HG03135 (cell line): ENCODE measurements at regions not wholly inside any gene's neighbourhood (a gene's known extent, or its start where the extent isn't known, plus 50 kb on each side); places are given as distances from the start of the nearest gene placed in this dataset.
"Not testable (repeated sequence)": the region's sequence is repeated elsewhere in the genome, so short reads cannot be mapped to it uniquely, and the experiment has no call there.

Source experiments
- ATAC-seq: cut with Tn5 transposase; IDR thresholded peaks from one replicate; pipeline ENCODE4 v1.9.1; 2021; ENCODE audit warnings: mild to moderate bottlenecking, moderate library complexity; ENCODE audit not compliant: unreplicated experiment

- ATAC-seq: no peak
Observed at GRCh38 chr2:175872721-175873120, 129.3 kb downstream of the LNPK start.

- ATAC-seq: no peak
Observed at GRCh38 chr2:175872005-175872348, 130.1 kb downstream of the LNPK start.

DNA sequence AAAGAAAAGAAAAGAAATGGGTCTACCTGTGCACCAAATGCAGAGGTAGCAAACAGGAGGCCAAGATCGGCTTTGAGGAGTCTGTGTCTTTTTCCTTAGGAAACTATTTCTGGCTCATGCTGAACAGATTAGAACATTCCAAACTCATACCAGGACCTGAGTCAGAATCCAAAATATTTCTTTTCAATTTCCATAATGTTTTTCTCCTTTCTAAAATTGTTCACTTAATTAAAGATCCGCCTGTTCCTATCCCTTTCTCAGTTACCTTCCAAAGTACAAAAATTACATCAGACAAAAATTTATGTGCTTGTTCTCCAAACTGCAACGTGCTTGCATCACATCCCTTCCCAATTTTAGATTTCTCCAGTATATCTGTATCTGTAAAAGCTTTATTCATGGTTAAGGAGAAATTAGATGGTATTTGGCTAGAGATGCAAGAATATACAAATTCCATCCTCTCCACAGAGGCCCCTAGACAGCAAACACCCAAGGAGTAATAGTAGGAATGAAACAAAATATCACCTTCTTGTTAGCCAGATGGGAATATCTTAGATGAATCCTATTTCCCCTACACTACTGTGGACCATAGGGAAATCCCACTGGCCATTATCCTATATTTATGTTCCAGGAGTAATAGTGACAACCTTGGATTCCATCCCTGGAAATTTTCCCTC, 130.6 kb downstream of the LNPK start:
- ATAC-seq: no peak

GRCh38 chr2:175865716-175866115, 136.4 kb downstream of the LNPK start:
- ATAC-seq: no peak

GRCh38 chr2:175864137-175864850, 137.8 kb downstream of the LNPK start:
- ATAC-seq: no peak

DNA sequence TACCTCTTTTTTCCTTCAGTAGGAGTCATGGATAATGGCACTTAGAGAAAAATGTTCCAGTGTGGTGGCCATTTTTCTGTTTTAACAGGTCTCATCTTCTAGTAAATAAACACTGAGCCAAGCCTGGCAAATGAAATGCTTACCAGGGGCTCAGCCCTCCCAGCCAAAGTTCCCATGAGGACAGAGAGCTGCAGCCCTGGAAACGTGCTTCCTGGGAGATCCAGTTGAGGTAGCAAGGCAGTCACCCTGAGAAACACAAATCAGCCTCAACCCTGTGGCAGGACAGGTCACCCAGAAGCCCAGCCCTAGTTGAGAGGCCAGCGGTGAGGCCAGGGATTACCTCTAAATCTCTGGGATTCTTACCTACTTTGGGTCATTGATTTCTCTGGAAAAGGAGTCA, 140.1 kb downstream of the LNPK start:
- ATAC-seq: no peak

- no peak for ATAC-seq
Observed at GRCh38 chr2:175855794-175856453, 146.1 kb downstream of the LNPK start.

GRCh38 chr2:175855236-175855635, 146.8 kb downstream of the LNPK start:
- ATAC-seq: no peak

DNA sequence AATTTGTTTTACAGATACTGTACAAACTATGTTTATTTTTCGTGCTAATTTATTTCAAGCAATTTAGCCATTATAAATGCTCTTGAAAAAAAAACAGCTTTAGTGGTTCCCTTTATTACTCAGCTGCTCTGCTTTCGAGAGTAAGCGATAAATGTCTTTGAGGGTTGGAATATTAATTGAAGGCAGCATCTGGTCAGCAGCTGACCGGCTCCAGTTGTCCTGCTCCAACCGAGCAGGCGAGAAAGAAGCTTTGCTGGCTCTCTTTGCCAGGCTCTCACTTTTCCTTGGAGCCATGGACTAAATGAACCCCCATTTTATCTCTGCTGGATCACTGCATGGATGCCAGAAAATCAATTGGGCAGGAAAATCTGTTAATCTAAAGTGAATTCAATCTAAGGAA, 147.4 kb downstream of the LNPK start:
- ATAC-seq: no peak

DNA sequence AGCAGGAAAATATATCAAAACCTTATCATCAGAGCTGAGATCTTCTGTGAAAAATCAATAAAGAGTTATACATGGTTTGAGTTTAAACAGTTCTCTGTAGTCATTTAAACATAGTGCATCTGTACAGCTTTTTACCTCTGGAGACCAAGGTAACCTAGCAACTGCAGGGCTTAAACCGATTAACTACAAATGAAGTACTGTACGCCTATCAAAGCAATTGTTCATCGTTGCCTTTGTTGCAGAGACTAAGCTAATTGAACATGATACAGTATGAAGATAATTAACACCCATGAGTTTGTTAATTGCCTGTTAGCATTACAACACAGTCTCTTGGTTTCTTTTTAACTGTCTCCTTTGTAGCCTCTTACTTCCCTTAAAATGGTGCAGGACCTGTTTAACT, 147.9 kb downstream of the LNPK start:
- no peak for ATAC-seq

- ATAC-seq: no peak
Observed at GRCh38 chr2:175853616-175853890, 148.5 kb downstream of the LNPK start.

- ATAC-seq: no peak
Observed at GRCh38 chr2:175852879-175853615, 149.0 kb downstream of the LNPK start.

DNA sequence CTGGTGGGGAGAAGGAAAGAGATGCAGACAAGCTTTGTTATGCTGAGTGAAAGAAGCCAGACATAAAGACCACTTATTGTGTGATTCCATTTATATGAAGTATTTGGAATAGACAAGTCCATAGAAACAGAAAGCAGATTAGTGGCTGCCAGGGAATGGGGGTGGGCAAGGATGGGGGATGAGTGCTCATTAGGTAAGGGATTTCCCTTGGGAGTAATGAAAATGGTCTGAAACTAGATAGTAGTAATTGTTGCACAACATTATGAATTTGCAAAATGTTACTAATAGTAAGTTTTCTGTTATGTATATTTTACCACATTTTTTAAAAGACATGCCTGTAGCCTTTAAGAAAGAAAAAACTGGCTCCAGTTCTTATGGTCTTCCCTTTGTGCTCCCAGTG, 154.9 kb downstream of the LNPK start:
- no peak for ATAC-seq

DNA sequence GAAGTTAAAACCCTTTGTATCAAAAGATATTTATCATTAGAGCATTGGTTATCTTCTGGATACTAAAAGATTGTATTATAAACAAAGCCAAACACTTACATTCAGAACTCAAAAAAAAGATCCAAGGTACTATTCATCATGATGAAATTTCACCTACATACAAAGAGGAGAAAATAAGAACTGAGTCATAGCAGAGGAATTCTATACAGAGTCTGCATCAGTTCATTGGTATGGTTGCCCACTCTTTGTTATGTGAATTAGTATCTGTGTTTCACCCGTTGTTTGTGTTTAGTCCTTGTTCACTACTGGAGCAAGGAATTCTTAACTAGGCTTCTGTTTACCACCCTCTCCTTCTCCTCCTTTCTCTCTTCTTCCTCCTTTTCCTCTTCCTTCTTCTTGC, 157.9 kb downstream of the LNPK start:
- no peak for ATAC-seq

DNA sequence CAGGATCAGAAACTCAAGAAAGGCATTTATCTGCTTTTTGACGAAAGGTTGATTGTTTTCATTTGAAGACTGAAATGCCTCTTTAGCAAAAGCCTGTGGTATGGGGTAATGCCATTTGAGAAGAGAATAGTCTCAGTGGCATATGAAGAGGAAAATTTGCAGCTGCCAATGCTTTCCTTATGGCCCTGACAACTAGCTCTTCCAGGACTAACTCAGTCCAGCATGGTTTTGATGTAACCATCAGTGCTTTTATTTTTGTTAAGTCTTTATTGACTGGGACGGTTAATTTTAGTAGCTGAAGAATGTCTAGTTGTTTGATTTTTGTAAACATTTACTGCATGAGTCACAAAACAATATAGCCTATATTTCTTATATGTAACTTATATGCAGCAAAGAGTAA, 158.4 kb downstream of the LNPK start:
- ATAC-seq: no peak

DNA sequence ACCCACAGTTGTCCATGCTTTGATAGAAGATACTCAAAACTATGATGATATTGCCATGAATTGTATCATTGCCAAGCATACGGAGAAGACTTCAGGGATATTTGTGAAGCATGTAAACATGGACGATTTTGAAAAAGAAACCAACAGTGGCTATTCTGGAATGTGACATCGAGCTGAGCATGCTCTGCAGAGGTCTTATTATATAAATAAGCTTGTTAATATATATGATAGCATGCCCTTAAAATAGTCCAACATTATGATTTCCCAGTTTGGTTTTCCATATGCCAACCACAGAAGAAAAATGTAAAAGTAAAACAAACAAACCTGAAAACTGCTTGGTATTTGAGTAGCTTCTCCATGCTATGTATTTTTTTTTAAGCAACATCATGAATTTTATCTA, 159.1 kb downstream of the LNPK start:
- ATAC-seq: no peak

GRCh38 chr2:175840765-175841164, 161.3 kb downstream of the LNPK start:
- ATAC-seq: not testable (repeated sequence)

- no peak for ATAC-seq
Observed at GRCh38 chr2:175840256-175840655, 161.8 kb downstream of the LNPK start.

DNA sequence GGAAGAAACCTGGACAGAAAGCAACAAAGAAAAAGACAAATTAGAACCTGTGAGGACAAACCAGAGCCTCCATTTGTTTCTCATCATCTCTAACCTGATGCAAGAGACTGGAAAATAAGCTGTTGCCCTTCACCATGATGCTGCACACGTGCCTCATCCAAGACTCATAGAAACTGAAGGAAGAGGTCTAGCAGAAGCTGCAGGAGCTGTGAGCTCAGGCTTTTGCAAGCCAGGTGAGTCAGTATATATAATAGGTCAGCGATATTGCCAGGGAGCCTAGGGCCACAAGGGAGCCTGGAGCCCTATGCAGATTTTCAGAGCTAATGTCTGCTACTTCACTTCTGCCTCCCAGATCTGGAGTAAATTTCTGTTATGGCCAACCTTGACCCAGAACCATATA, 163.1 kb downstream of the LNPK start:
- no peak for ATAC-seq

GRCh38 chr2:175837046-175837445, 165.0 kb downstream of the LNPK start:
- no peak for ATAC-seq

GRCh38 chr2:175836361-175836760, 165.7 kb downstream of the LNPK start:
- no peak for ATAC-seq

DNA sequence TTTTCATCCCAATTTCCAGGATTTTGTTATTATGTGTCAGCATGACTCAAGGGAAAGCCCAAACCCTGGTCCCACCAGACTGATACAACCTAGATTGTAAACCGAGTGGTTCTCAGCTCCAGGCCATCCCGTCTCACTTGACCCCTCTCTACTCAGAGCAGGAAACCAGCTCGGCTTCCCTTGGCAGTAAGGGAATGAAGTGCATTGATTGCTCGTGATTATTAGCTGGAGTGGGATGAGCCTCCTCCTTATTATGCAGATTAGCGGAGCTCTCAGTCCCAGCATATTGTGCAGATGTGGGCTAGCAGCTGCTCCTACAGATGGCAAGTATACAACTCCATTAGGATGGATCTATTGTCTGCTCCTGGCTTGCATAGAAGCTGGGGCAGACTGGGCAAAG, 167.6 kb downstream of the LNPK start:
- no peak for ATAC-seq
